Thyroid gland (tissue), 4 donors: ENCODE measurements at regions not wholly inside any gene's neighbourhood (a gene's known extent, or its start where the extent isn't known, plus 50 kb on each side); places are given as distances from the start of the nearest gene placed in this dataset.

Experiments
- DNase-seq, 2 donors: peaks; one replicate each; pipeline ENCODE4 v3.0.0-alpha.2; 2019
- H3K27ac ChIP-seq, 3 donors: fragments of 200-600 bp; sonication (generic); 1 replicate in 2 of 3; 2 replicates in 1 of 3; pipeline ENCODE4 v1.5.1; 2016 to 2019; ENCODE audit warnings: mild to moderate bottlenecking in 1 of 3, moderate library complexity in 1 of 3
- H3K27me3 ChIP-seq: fragments of 200-600 bp; sonication (generic); one replicate; pipeline ENCODE4 v1.5.1; 2019
- H3K36me3 ChIP-seq, 2 donors: fragments of 200-600 bp; sonication (generic); one replicate each; pipeline ENCODE4 v1.5.1; 2016 to 2019
- H3K4me1 ChIP-seq, 2 donors: fragments of 200-600 bp; sonication (generic); one replicate each; pipeline ENCODE4 v1.5.1; 2017 to 2019
- H3K4me3 ChIP-seq, 3 donors: fragments of 200-600 bp; sonication (generic); replicated peaks in 1 of 3; 1 replicate in 2 of 3; 2 replicates in 1 of 3; pipeline ENCODE4 v1.5.1; 2016; ENCODE audit warnings: mild to moderate bottlenecking in 1 of 3
- H3K9me3 ChIP-seq: fragments of 200-600 bp; sonication (generic); one replicate; pipeline ENCODE4 v1.5.1; 2017
- CTCF ChIP-seq, 6 experiments: fragments of 200-600 bp in 3 of 6; fragments of 450-650 bp in 3 of 6; sonication (generic) in 3 of 6; IDR thresholded peaks; one replicate each; pipeline ENCODE4 v1.5.1; 2016 to 2019; ENCODE audit warnings: antibody characterized with exemption in 6 of 6, mild to moderate bottlenecking in 2 of 6, inconsistent platforms in 1 of 6, moderate library complexity in 1 of 6
- POLR2A ChIP-seq, 2 donors: fragments of 450-650 bp; IDR thresholded peaks; one replicate each; pipeline ENCODE4 v1.6.1; 2017; ENCODE audit warnings: antibody characterized with exemption in 2 of 2, mild to moderate bottlenecking in 2 of 2, moderate library complexity in 1 of 2
- WGBS, 2 donors: methylation state at CpG; one replicate each; pipeline ENCODE4 v1.1.5; 2017; 5-methylcytosine and 5-hydroxymethylcytosine counted together
- intact Hi-C: fragments of 100-400 bp; cut with DNase I; formaldehyde crosslinking; loops from one replicate; pipeline ENCODE4 v1.15.1; 2023

DNA sequence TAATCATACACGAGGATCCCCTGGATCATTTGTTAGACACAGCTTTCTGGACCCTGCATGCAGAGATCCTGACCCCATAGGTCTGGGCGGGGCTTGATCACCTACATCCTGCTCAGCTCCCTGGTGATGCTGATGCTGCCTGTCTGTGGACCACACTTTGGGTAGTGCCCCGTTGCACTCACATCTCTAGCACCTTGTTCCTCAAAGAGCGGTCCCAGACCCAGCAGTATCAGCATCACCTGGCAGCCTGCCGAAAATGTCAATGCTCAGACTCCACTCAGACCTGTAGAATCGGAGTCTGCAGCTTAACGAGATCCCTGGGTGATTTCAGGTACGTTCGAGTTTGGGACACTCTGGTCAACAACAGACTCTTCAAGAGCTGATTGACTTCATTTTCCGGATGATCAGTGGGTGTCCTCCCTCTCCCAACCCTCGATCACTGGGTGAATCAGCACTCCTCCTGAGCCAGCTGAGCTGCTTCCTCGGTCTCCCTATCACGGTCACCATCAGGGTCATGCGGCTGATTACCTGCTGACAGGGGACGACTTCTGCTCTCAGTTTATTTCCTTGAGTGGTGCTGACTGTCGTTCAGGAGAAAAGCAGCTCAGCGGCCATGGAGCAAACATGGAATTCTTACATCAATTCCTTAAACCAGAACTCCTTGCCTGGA is 150.6 kb upstream of the RAB12 start:
- Histone ChIP-seq H3K27ac (no peak overlapping the region), H3K9me3 (no peaks in the 10 kb centered on the region), H3K36me3 (no peaks in the 10 kb centered on the region), H3K27me3 (no peaks in the 10 kb centered on the region), H3K4me1 (no peaks in the 10 kb centered on the region), H3K4me3 (no peak overlapping the region)
- intact Hi-C loops: no loop called here
- 67 to 83% methylated on average over 15 to 17 of the region's 17 CpGs for WGBS, 2 donors
- DNase-seq: no peak
- TF ChIP-seq POLR2A (IDR thresholded peaks at IDR 0.05) (no peak), CTCF (IDR thresholded peaks at IDR 0.05) (no peak)

DNA sequence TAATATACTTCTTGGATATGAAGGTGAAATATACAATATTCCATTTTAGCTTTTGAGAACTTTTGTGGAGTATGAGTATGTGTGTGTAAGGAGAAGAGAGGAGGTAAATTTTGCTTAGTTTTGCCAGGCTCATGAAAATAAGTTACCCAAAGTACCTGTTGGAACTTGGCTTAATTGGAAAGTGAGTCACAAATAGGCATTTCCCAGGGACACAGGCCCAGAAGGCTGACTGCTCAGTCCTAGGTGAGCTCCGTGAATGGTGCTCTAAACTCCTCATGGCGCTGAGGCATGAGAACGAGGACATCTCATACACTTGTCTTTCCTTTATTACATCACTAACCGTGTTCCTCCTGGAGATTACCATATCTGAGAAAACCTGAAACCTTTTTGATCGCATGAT is 148.5 kb upstream of the RAB12 start:
- H3K4me3 ChIP-seq: no peak overlapping the region
- intact Hi-C loops: no loop called here
- H3K36me3 ChIP-seq: no peaks in the 10 kb centered on the region
- H3K27ac ChIP-seq: no peak overlapping the region
- no peak for DNase-seq
- no peaks in the 10 kb centered on the region for H3K4me1 ChIP-seq
- WGBS, 2 donors: 78 to 92% methylated on average over 5 of the region's 5 CpGs
- H3K9me3 ChIP-seq: no peaks in the 10 kb centered on the region
- TF ChIP-seq CTCF (IDR thresholded peaks at IDR 0.05) (no peak), POLR2A (IDR thresholded peaks at IDR 0.05) (no peak)
- no peaks in the 10 kb centered on the region for H3K27me3 ChIP-seq

GRCh38 chr18:8461544-8461943 is 147.7 kb upstream of the RAB12 start:
- no peak overlapping the region for H3K4me3 ChIP-seq
- H3K27ac ChIP-seq: no peak overlapping the region
- WGBS, 2 donors: 0 to 72% methylated on average over 2 of the region's 2 CpGs
- no peak for DNase-seq
- H3K4me1 ChIP-seq: no peaks in the 10 kb centered on the region
- H3K36me3 ChIP-seq: no peaks in the 10 kb centered on the region
- H3K9me3 ChIP-seq: no peaks in the 10 kb centered on the region
- intact Hi-C loops: no loop called here
- TF ChIP-seq POLR2A (IDR thresholded peaks at IDR 0.05): no peak
- no peak for TF ChIP-seq CTCF (IDR thresholded peaks at IDR 0.05)
- no peaks in the 10 kb centered on the region for H3K27me3 ChIP-seq

DNA sequence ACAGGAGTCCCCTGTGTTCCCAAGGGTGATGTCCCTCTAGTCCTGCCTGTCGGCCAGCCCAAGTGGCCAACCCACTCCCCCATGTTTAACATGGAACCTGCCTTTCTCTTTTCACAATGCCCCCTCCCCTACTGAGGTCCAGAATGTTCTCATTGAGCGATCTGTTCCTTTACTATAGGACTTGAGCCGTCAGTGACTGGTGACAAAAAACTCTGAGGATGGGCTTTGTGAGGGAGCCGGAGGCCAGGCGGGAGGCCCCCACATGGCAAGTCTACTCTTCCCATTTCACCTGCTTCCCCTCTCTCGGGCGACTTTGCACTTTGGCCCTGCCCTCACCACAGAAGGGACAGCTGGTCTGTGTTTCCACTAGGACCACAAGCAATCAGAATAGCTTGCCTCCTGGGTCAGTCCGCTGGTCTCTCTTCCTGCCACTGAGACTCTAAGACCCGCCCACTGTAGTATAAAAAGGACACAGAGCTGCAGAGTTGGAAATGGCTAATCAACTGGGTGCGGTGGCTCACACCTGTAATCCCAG is 146.5 kb upstream of the RAB12 start:
- Histone ChIP-seq H3K36me3 (no peaks in the 10 kb centered on the region), H3K4me3 (no peak overlapping the region), H3K9me3 (no peaks in the 10 kb centered on the region), H3K27ac (no peak overlapping the region), H3K4me1 (no peaks in the 10 kb centered on the region), H3K27me3 (no peaks in the 10 kb centered on the region)
- TF ChIP-seq POLR2A (IDR thresholded peaks at IDR 0.05) (no peak), CTCF (IDR thresholded peaks at IDR 0.05) (no peak)
- intact Hi-C loops: no loop called here
- WGBS, 2 donors: 92 to 94% methylated on average over 10 of the region's 10 CpGs
- DNase-seq: no peak

GRCh38 chr18:8463791-8464190 is 145.4 kb upstream of the RAB12 start:
- H3K4me3 ChIP-seq: no peak overlapping the region
- H3K36me3 ChIP-seq: no peaks in the 10 kb centered on the region
- no peaks in the 10 kb centered on the region for H3K4me1 ChIP-seq
- H3K27ac ChIP-seq: no peak overlapping the region
- TF ChIP-seq CTCF (IDR thresholded peaks at IDR 0.05) (no peak), POLR2A (IDR thresholded peaks at IDR 0.05) (no peak)
- intact Hi-C loops: no loop called here
- H3K9me3 ChIP-seq: no peaks in the 10 kb centered on the region
- no peak for DNase-seq
- H3K27me3 ChIP-seq: no peaks in the 10 kb centered on the region
- WGBS, 2 donors: 80 to 89% methylated on average over 3 of the region's 3 CpGs
